ENCODE measurements at regions not wholly inside any gene's neighbourhood (a gene's known extent, or its start where the extent isn't known, plus 50 kb on each side); places are given as distances from the start of the nearest gene placed in this dataset.
A peak's percentile ranks its signal among the peaks of the same experiment; 100 is the strongest.

DNA sequence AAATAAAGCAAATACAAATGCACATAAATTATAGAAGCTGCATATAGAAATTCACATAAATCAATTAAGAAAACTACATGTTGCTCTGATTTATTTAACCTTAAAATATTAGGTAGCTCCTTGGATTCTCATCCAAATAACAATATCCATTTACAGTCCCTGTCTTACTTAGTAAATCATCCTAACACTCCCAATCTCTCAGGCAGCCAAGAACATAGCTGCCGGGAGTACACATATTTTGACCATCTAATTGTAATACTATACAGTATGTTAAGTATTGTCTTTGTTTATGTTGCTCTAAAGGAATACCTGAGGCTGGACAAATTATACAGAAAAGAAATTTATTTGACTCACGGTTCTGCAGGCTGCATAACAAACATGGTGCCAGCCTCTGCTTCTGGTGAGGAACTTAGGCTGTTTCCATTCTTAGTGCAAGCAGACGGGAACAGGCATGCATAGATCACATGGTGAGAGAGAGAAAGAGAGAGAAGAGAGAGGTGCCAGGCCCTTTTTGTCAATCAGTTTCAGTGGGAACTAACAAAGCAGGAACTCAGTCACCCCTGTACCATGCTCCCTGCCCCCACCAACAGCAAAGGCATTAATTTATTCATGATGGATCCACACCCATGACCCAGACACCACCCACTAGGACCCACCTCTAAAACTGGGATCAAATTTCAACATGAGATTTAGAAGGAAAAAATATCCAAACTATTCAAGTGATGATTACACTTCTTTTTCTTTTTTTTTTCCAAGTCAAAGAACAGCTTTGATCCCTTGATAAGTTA, 614.8 kb upstream of the TECRL start:
- DNase-seq (no peak), ATAC-seq (no peak)
- Mint-ChIP-seq H3K27ac (no peak overlapping the region), H3K4me3 (no peak overlapping the region), H3K4me1 (no peaks in the 10 kb centered on the region), H3K9me3 (ENCODE audit: low read depth) (peaks cover 3% of the 10 kb centered on the region), H3K36me3 (ENCODE audit: low read depth) (no peaks in the 10 kb centered on the region), H3K27me3 (no peaks in the 10 kb centered on the region)
- POLR2A ChIA-PET, result interaction anchor here (0.7 kb wide), 1 partner anchor 1044 kb away, joined by 4 read pairs; no protein-coding TSS in a partner anchor
- CTCF ChIA-PET, result no interaction called here
- intact Hi-C loops (cut with DNase I, micrococcal nuclease), result no loop called here

DNA sequence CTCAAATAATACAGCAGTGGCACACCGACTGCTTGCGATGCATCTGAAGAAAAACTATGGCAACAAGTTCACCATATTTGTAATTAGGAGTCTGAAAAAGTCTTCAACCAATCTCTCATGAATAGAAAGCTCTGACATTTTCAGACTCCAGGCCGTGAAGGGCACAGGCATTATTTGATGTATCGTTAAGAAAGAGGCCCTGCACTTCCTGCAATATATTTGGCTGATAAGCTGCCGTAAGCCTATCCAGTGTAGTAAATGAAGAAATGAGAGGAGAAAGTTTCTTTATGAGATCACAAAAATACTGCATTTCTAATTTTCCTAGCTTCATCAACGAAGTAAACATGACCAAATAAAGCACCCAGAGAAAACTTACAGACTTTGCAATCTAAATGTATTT, 613.8 kb upstream of the TECRL start:
- Mint-ChIP-seq H3K9me3 (ENCODE audit: low read depth) (peaks cover 3% of the 10 kb centered on the region), H3K27me3 (no peaks in the 10 kb centered on the region), H3K36me3 (ENCODE audit: low read depth) (no peaks in the 10 kb centered on the region), H3K27ac (no peak overlapping the region), H3K4me3 (no peak overlapping the region), H3K4me1 (no peaks in the 10 kb centered on the region)
- DNase-seq (no peak), ATAC-seq (no peak)
- CTCF ChIA-PET, result no interaction called here
- intact Hi-C loops (cut with DNase I, micrococcal nuclease), result no loop called here
- POLR2A ChIA-PET, result no interaction called here

DNA sequence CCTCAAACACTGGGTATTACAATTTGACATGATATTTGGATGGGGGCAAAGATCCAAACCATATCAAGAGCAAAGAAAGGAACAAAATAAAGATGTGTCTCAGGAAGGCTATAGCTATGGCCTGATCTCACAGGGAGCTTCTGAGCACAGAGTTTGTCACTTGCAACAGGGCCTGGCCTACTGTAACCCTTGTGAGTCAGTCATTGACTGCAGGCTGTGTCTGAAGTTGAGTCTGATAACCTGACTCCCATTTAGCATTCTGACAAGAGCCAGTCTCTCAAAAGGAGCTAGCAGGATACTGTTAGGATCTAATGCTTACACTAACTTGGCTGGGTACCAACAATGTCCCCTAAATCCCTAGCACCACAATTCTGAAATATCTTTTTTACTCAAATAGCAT, 612.5 kb upstream of the TECRL start:
- ATAC-seq, result no peak
- H3K27ac Mint-ChIP-seq, result no peak overlapping the region
- H3K36me3 Mint-ChIP-seq (ENCODE audit: low read depth), result no peaks in the 10 kb centered on the region
- DNase-seq, result no peak
- no peaks in the 10 kb centered on the region for H3K4me1 Mint-ChIP-seq
- ChIA-PET POLR2A (no interaction called here), CTCF (no interaction called here)
- no peak overlapping the region for H3K4me3 Mint-ChIP-seq
- H3K27me3 Mint-ChIP-seq, result no peaks in the 10 kb centered on the region
- H3K9me3 Mint-ChIP-seq (ENCODE audit: low read depth), result peaks cover 3% of the 10 kb centered on the region
- intact Hi-C loops (cut with DNase I, micrococcal nuclease), result no loop called here

DNA sequence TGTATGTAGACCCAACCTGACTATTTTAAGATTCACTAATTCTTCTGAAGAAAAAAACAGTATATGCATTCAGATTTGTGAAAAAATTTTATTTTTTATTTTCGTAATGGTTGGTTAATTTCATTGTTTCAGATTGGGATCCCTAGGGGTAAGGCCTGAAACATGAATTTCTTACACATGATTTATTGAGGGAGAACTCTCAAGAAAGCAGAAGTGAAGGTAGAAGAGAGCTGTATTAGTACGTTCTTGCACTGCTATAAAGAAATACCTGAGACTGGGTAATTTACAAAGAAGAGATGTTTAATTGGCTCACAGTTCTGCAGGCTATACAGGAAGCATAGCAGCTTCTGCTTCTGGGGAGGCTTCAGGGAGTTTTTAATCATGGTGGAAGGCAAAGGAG, 611.9 kb upstream of the TECRL start:
- H3K27ac Mint-ChIP-seq, result no peak overlapping the region
- ChIA-PET POLR2A (no interaction called here), CTCF (no interaction called here)
- DNase-seq (no peak), ATAC-seq (no peak)
- no peaks in the 10 kb centered on the region for H3K36me3 Mint-ChIP-seq (ENCODE audit: low read depth)
- H3K9me3 Mint-ChIP-seq (ENCODE audit: low read depth), result peaks cover 3% of the 10 kb centered on the region
- intact Hi-C loops (cut with DNase I, micrococcal nuclease), result no loop called here
- H3K27me3 Mint-ChIP-seq, result no peaks in the 10 kb centered on the region
- no peaks in the 10 kb centered on the region for H3K4me1 Mint-ChIP-seq
- H3K4me3 Mint-ChIP-seq, result no peak overlapping the region

DNA sequence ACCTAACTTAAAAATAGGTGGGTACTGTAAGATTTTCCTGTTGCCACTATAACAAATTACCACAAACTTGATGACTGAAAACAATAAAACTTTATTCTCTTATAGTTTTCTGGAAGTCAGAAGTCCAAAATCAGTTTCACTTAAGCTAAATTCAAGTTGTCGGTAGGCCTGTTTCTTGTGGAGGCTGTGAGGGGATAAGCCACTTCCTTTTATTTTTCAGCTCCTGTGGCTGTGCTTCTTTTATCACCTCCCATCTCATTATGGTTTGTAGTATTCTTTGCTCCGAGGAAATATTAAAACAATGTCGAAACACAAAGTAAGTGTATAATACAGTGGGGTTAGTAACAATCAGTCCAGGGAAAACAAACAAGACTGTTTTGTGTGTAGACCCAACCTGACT, 610.5 kb upstream of the TECRL start:
- Mint-ChIP-seq H3K4me3 (no peak overlapping the region), H3K36me3 (ENCODE audit: low read depth) (no peaks in the 10 kb centered on the region), H3K9me3 (ENCODE audit: low read depth) (peaks cover 3% of the 10 kb centered on the region), H3K27me3 (no peaks in the 10 kb centered on the region), H3K27ac (no peak overlapping the region), H3K4me1 (no peaks in the 10 kb centered on the region)
- intact Hi-C loops (cut with DNase I, micrococcal nuclease), result no loop called here
- ATAC-seq, result no peak
- no peak for DNase-seq
- ChIA-PET POLR2A (no interaction called here), CTCF (no interaction called here)

DNA sequence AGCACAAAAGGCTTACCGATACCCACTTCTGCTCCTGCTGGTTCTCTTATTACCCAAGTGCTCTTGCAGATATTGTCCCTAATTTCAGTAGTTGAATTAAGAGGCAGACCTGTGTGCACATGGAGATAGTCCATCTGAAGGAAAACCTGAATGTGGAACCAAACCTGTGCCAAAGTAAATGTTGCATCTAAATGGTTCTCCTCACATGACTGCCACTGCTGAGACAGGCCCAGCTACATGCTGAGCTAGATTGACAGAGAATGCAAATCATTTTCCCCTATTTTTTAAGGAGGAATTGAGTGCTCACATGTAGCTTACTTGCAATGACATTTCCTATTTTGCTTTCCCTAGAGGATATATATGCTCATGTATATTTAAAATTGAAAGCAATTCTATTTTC, 609.1 kb upstream of the TECRL start:
- intact Hi-C loops (cut with DNase I, micrococcal nuclease), result no loop called here
- ATAC-seq, result no peak

DNA sequence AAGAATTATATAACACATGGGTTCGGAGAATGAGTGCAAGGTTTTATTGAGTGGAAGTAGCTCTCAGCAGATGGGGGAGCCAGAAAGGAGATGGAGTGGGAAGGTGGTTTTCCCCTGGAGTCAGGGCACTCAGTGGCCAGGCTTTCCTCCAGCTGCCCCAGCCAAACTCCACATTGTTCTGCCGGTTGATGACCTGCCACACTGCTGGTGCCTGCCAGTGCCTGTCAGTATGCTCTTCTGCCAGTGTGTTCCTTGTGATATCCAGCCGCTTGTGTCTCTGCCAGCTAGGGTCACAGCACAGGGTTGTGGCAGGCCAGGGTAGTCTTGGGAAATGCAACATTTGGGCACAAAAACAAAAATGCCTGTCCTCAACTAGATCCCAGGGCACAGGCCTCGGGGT, 604.8 kb upstream of the TECRL start:
- intact Hi-C loops (cut with DNase I, micrococcal nuclease), result no loop called here
- ATAC-seq (no peak), DNase-seq (no peak)
- Mint-ChIP-seq H3K4me1 (no peaks in the 10 kb centered on the region), H3K27me3 (no peaks in the 10 kb centered on the region), H3K4me3 (no peak overlapping the region), H3K27ac (no peak overlapping the region), H3K36me3 (ENCODE audit: low read depth) (no peaks in the 10 kb centered on the region), H3K9me3 (ENCODE audit: low read depth) (peaks cover 3% of the 10 kb centered on the region)
- ChIA-PET POLR2A (no interaction called here), CTCF (no interaction called here)

More for the DNA sequence above, 609.1 kb upstream of the TECRL start:
- Mint-ChIP-seq H3K27me3 (no peaks in the 10 kb centered on the region), H3K4me1 (no peaks in the 10 kb centered on the region), H3K9me3 (ENCODE audit: low read depth) (peaks cover 3% of the 10 kb centered on the region), H3K36me3 (ENCODE audit: low read depth) (no peaks in the 10 kb centered on the region), H3K4me3 (no peak overlapping the region), H3K27ac (no peak overlapping the region)
- DNase-seq, result no peak
- ChIA-PET POLR2A (no interaction called here), CTCF (no interaction called here)

DNA sequence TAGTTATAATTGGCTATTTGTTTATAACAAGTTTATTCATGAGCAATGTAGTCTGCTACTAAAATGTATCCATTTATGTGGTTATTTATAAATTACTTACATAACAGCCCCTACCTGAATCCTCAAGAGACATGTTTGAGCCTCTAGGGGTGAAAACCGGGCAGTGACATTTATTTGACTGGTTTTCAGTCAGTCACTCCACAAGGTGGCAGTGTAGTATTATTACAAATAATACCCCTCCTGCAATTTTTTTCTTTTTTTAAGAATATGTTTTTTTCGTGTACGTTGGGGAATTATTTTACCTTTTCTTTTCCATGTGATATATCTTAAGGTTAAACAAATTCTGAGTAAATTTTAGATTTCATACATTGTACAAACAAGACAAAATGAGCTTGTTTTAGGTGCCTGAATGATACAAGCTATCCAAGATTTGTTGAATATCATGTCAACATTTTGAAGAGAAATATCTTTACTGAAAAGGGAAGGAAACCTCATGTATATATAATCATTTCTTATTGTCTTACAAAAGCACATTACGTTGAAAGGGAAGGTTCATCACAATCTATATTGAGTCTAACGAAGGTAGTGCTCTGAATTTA, 598.7 kb upstream of the TECRL start:
- no peaks in the 10 kb centered on the region for H3K4me1 Mint-ChIP-seq
- H3K9me3 Mint-ChIP-seq (ENCODE audit: low read depth), result no peaks in the 10 kb centered on the region
- H3K27me3 Mint-ChIP-seq, result no peaks in the 10 kb centered on the region
- H3K27ac Mint-ChIP-seq, result no peak overlapping the region
- intact Hi-C loops (cut with DNase I, micrococcal nuclease), result no loop called here
- DNase-seq (peak; percentile 6), ATAC-seq (no peak)
- H3K4me3 Mint-ChIP-seq, result no peak overlapping the region
- H3K36me3 Mint-ChIP-seq (ENCODE audit: low read depth), result no peaks in the 10 kb centered on the region
- POLR2A ChIA-PET, result no interaction called here
- CTCF ChIA-PET, result no interaction called here

DNA sequence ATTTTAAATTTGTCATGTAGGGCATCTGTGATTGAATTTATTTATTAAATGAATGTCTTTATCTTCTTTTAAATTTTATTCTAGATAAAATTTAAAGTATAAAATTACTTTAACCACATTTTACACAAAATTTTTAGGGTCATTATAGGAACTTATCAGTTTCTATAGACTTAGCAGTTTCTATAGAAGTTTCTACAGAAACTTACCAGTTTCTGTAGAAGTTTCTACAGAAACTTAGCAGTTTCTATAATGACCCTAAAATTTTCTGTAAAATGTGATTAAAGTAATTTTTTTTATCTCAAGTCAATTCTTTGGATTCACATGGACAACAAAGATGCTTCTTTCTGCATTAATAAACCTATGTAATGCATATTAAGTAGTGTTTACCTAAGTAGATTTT, 565.9 kb upstream of the TECRL start:
- Mint-ChIP-seq H3K4me3 (no peak overlapping the region), H3K4me1 (no peaks in the 10 kb centered on the region), H3K36me3 (ENCODE audit: low read depth) (no peaks in the 10 kb centered on the region), H3K9me3 (ENCODE audit: low read depth) (peaks cover 2% of the 10 kb centered on the region), H3K27ac (no peak overlapping the region), H3K27me3 (no peaks in the 10 kb centered on the region)
- DNase-seq, result no peak
- intact Hi-C loops (cut with DNase I, micrococcal nuclease), result no loop called here
- ATAC-seq, result no peak
- CTCF ChIA-PET, result no interaction called here
- POLR2A ChIA-PET, result no interaction called here

DNA sequence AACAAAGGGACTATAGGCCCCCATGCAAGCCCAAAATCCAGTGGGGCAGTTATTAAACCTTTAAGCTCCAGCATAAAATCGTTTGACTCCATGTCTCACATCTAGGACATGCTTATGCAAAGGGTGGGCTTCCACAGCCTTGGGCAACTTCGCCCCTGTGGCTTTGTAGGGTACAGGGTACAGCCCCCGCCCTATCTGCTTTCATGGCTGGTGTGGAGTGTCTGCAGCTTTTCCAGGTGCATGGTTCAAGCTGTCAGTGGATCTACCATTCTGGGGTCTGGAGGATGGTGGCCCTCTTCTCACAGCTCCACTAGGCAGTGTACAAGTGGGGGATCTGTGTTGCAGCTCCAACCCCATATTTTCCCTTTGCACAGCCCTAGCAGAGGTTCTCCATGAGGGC, 559.8 kb upstream of the TECRL start:
- H3K9me3 Mint-ChIP-seq (ENCODE audit: low read depth), result peaks cover 11% of the 10 kb centered on the region
- H3K4me3 Mint-ChIP-seq, result no peak overlapping the region
- intact Hi-C loops (cut with DNase I, micrococcal nuclease), result no loop called here
- ATAC-seq, result no peak
- H3K27ac Mint-ChIP-seq, result no peak overlapping the region
- ChIA-PET CTCF (no interaction called here), POLR2A (no interaction called here)
- H3K36me3 Mint-ChIP-seq (ENCODE audit: low read depth), result no peaks in the 10 kb centered on the region
- H3K4me1 Mint-ChIP-seq, result no peaks in the 10 kb centered on the region
- DNase-seq, result no peak
- no peaks in the 10 kb centered on the region for H3K27me3 Mint-ChIP-seq

DNA sequence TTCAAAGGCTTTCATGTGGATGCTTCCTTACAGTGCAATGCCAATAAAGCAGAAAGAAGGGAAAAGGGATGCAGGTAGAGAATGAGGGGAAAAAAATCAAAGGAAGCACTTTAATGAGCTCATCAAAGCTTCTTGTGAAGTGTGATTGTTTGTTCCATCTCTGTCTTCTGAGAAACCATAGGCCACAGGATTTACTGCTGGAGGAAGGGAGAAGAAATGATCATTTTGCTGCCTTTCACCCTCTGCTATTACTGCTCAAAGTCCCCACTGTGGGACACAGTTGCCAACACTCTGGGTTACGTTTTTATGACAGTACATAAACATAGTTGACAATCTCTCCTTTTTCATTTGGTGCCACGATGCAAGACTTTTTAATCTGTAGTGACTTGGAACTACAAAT, 558.0 kb upstream of the TECRL start:
- no peaks in the 10 kb centered on the region for H3K27me3 Mint-ChIP-seq
- no peak overlapping the region for H3K27ac Mint-ChIP-seq
- ATAC-seq, result no peak
- peaks cover 11% of the 10 kb centered on the region for H3K9me3 Mint-ChIP-seq (ENCODE audit: low read depth)
- no peak overlapping the region for H3K4me3 Mint-ChIP-seq
- H3K36me3 Mint-ChIP-seq (ENCODE audit: low read depth), result no peaks in the 10 kb centered on the region
- intact Hi-C loops (cut with DNase I, micrococcal nuclease), result no loop called here
- CTCF ChIA-PET, result interaction anchor here (0.5 kb wide), 1 partner anchor 78 kb away, joined by 3 read pairs; no protein-coding TSS in a partner anchor
- no peaks in the 10 kb centered on the region for H3K4me1 Mint-ChIP-seq
- POLR2A ChIA-PET, result no interaction called here
- no peak for DNase-seq

DNA sequence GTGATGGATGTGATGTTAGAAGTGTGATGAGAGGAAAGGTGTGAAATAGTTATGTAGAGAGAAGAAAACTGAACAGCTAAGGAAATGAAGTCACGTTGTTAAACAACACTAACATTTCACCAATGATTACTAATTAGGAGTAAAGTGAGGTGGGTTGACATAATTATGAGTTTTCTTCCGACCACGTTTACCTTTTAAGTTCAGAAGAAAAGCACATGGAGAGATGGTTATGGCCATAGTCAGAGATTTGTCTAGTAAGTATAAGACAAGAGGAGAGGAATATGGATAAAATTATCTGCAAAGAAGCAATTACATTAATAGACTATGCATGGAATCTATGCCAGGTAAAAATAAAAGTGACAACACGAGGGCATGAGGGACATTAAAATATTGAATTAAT, 551.3 kb upstream of the TECRL start:
- ChIA-PET CTCF (no interaction called here), POLR2A (no interaction called here)
- intact Hi-C loops (cut with DNase I, micrococcal nuclease), result no loop called here
- DNase-seq (no peak), ATAC-seq (no peak)
- Mint-ChIP-seq H3K27me3 (no peaks in the 10 kb centered on the region), H3K4me1 (no peaks in the 10 kb centered on the region), H3K27ac (no peak overlapping the region), H3K4me3 (no peak overlapping the region), H3K36me3 (ENCODE audit: low read depth) (no peaks in the 10 kb centered on the region), H3K9me3 (ENCODE audit: low read depth) (peaks cover 20% of the 10 kb centered on the region)
